22Rv1 (cell line): ENCODE measurements at regions not wholly inside any gene's neighbourhood (a gene's known extent, or its start where the extent isn't known, plus 50 kb on each side); places are given as distances from the start of the nearest gene placed in this dataset.

Experiments
- CTCF ChIP-seq: fragments of 450-650 bp; IDR thresholded peaks from 2 replicates; pipeline ENCODE4 v1.5.1; 2017; ENCODE audit warnings: mild to moderate bottlenecking
- ZFX ChIP-seq: fragments of 450-650 bp; IDR thresholded peaks from 2 replicates; pipeline ENCODE4 v1.6.1; 2017; ENCODE audit warnings: antibody characterized with exemption, borderline replicate concordance

GRCh38 chr10:4196771-4197390, 411.9 kb upstream of the KLF6 start:
- TF ChIP-seq CTCF, result no peak
- TF ChIP-seq ZFX, result no peak
